GM23338 (cell line): ENCODE measurements at regions not wholly inside any gene's neighbourhood (a gene's known extent, or its start where the extent isn't known, plus 50 kb on each side); places are given as distances from the start of the nearest gene placed in this dataset.

ENCODE experiments used
- ATAC-seq: fragments of 200-7000 bp; cut with Tn5 transposase; 3 replicates; pipeline ENCODE4 v1.9.1; 2020
- DNase-seq: peaks from one replicate; pipeline ENCODE4 v3.0.0-alpha.2; 2015; ENCODE audit warnings: low spot score
- H2AFZ ChIP-seq: fragments of 200-600 bp; sonication (generic); 2 replicates; pipeline ENCODE4 v1.8.0; 2016; ENCODE audit warnings: antibody characterized with exemption, mild to moderate bottlenecking, moderate library complexity
- H3F3A ChIP-seq: fragments of 200-600 bp; sonication (generic); replicated peaks from 2 replicates; pipeline ENCODE4 v1.8.0; 2017; ENCODE audit warnings: antibody characterized with exemption, mixed run types, low read depth
- H3K27ac ChIP-seq: fragments of 200-600 bp; sonication (generic); 2 replicates; pipeline ENCODE4 v1.6.1; 2016; ENCODE audit warnings: low read depth
- H3K27me3 ChIP-seq: fragments of 200-600 bp; sonication (generic); 2 replicates; pipeline ENCODE4 v1.8.0; 2016; ENCODE audit warnings: mild to moderate bottlenecking, mixed run types, moderate library complexity; ENCODE audit not compliant: insufficient read depth
- H3K36me3 ChIP-seq: fragments of 200-600 bp; sonication (generic); 2 replicates; pipeline ENCODE4 v1.8.0; 2016; ENCODE audit warnings: mild to moderate bottlenecking; ENCODE audit not compliant: insufficient read depth
- H3K4me1 ChIP-seq: fragments of 200-600 bp; sonication (generic); 2 replicates; pipeline ENCODE4 v1.8.0; 2016; ENCODE audit warnings: mild to moderate bottlenecking, moderate library complexity; ENCODE audit not compliant: insufficient read depth
- H3K4me2 ChIP-seq: fragments of 200-600 bp; sonication (generic); 2 replicates; pipeline ENCODE4 v1.7.1; 2017; ENCODE audit warnings: mixed run types
- H3K4me3 ChIP-seq: fragments of 200-600 bp; sonication (generic); 2 replicates; pipeline ENCODE4 v1.6.1; 2016; ENCODE audit warnings: mixed run types
- H3K79me2 ChIP-seq: fragments of 200-600 bp; sonication (generic); replicated peaks from 2 replicates; pipeline ENCODE4 v1.8.0; 2017; ENCODE audit warnings: mild to moderate bottlenecking; ENCODE audit not compliant: insufficient read depth
- H3K9me2 ChIP-seq: fragments of 200-600 bp; sonication (generic); 2 replicates; pipeline ENCODE4 v1.8.0; 2017; ENCODE audit not compliant: insufficient read depth
- H4K20me1 ChIP-seq: fragments of 200-600 bp; sonication (generic); replicated peaks from 2 replicates; pipeline ENCODE4 v1.8.0; 2017; ENCODE audit warnings: mild to moderate bottlenecking; ENCODE audit not compliant: insufficient read depth
- H3K27ac Mint-ChIP-seq: 2 replicates; pipeline ENCODE4 v1.8.0; 2020; ENCODE audit warnings: inconsistent platforms, mild to moderate bottlenecking, moderate library complexity, mixed read lengths
- H3K27me3 Mint-ChIP-seq: 3 replicates; pipeline ENCODE4 v1.8.0; 2022; ENCODE audit warnings: low read depth, mild to moderate bottlenecking, moderate library complexity, mixed read lengths, inconsistent platforms; ENCODE audit not compliant: insufficient read depth, poor library complexity
- H3K36me3 Mint-ChIP-seq: 3 replicates; pipeline ENCODE4 v1.8.0; 2021; ENCODE audit warnings: low read depth, mild to moderate bottlenecking, inconsistent platforms, moderate library complexity, mixed read lengths
- H3K4me1 Mint-ChIP-seq: 3 replicates; pipeline ENCODE4 v1.8.0; 2020; ENCODE audit warnings: mild to moderate bottlenecking, inconsistent platforms, mixed read lengths
- H3K4me3 Mint-ChIP-seq: 3 replicates; pipeline ENCODE4 v1.8.0; 2021; ENCODE audit warnings: moderate library complexity, mild to moderate bottlenecking, inconsistent platforms, mixed read lengths
- H3K9me3 Mint-ChIP-seq: 3 replicates; pipeline ENCODE4 v1.8.0; 2020; ENCODE audit warnings: moderate library complexity, mild to moderate bottlenecking, inconsistent platforms, mixed read lengths
- CTCF ChIP-seq, 2 experiments: fragments of 200-600 bp in 1 of 2; sonication (generic) in 1 of 2; conservative IDR thresholded peaks; 2 replicates each; pipeline versions ENCODE4 v1.5.1 to v1.6.1; 2016 to 2017; ENCODE audit warnings: antibody characterized with exemption in 2 of 2, low read depth in 2 of 2, mild to moderate bottlenecking in 2 of 2, moderate library complexity in 1 of 2
- EZH2 ChIP-seq: fragments of 200-600 bp; sonication (generic); IDR thresholded peaks from one replicate; pipeline ENCODE4 v1.8.0; 2017; ENCODE audit warnings: antibody characterized with exemption, mild to moderate bottlenecking, low read depth; ENCODE audit not compliant: unreplicated experiment
- EZH2phosphoT487 ChIP-seq: fragments of 200-600 bp; sonication (generic); IDR thresholded peaks from one replicate; pipeline ENCODE4 v1.8.1; 2018; ENCODE audit warnings: antibody characterized with exemption; ENCODE audit not compliant: unreplicated experiment
- JUNB ChIP-seq: IDR thresholded peaks from one replicate; pipeline ENCODE4 v1.6.1; 2016; ENCODE audit warnings: antibody characterized with exemption; ENCODE audit not compliant: unreplicated experiment
- NANOG ChIP-seq: IDR thresholded peaks from 2 replicates; pipeline ENCODE4 v1.6.1; 2016; ENCODE audit warnings: antibody characterized with exemption, borderline replicate concordance
- REST ChIP-seq: IDR thresholded peaks from one replicate; pipeline ENCODE4 v1.6.1; 2018; ENCODE audit warnings: antibody characterized with exemption; ENCODE audit not compliant: unreplicated experiment
- STAT1 ChIP-seq: IDR thresholded peaks from one replicate; pipeline ENCODE4 v1.6.1; 2016; ENCODE audit warnings: antibody characterized with exemption; ENCODE audit not compliant: unreplicated experiment

- H3K27ac Mint-ChIP-seq = no peak overlapping the region
- no peak overlapping the region for H3K4me3 Mint-ChIP-seq
- DNase-seq = peak; percentile 70
These were observed 81.4 kb upstream of the ANKRD55 start for GRCh38 chr5:56314529-56314928.

GRCh38 chr5:56313596-56313995 is 80.5 kb upstream of the ANKRD55 start:
- Histone ChIP-seq H3K36me3 (no peaks in the 10 kb centered on the region), H4K20me1 (no peaks in the 10 kb centered on the region), H3K4me2 (no peak overlapping the region), H3K27ac (no peak overlapping the region), H3K4me1 (peaks cover 13% of the 10 kb centered on the region), H3K4me3 (no peak overlapping the region), H3F3A (no peaks in the 10 kb centered on the region), H3K27me3 (no peaks in the 10 kb centered on the region), H2AFZ (no peak overlapping the region), H3K79me2 (no peaks in the 10 kb centered on the region), H3K9me2 (0 out of 2 replicates have a peak, but pooled peaks cover 3% of the 10 kb centered on the region)
- Mint-ChIP-seq H3K4me1 (peaks cover 5% of the 10 kb centered on the region; the same call in 2 of the 3 replicates), H3K9me3 (no peaks in the 10 kb centered on the region), H3K36me3 (no peaks in the 10 kb centered on the region), H3K4me3 (no peak overlapping the region), H3K27me3 (no peaks in the 10 kb centered on the region), H3K27ac (no peak overlapping the region)
- DNase-seq (no peak), ATAC-seq (no peak)
- TF ChIP-seq STAT1 = no peak
- TF ChIP-seq REST = no peak
- no peak for TF ChIP-seq CTCF (conservative IDR thresholded peaks at IDR 0.05; ENCODE audit: low read depth in 2 of 2)
- no peak for TF ChIP-seq EZH2phosphoT487
- no peak for TF ChIP-seq NANOG
- TF ChIP-seq JUNB = no peak

More at GRCh38 chr5:56314529-56314928, 81.4 kb upstream of the ANKRD55 start:
- Mint-ChIP-seq H3K27me3 (peaks cover under 1% of the 10 kb centered on the region), H3K36me3 (no peaks in the 10 kb centered on the region), H3K9me3 (no peaks in the 10 kb centered on the region), H3K4me1 (peaks cover 5% of the 10 kb centered on the region; the same call in 2 of the 3 replicates)
- Histone ChIP-seq H3F3A (no peaks in the 10 kb centered on the region), H3K79me2 (no peaks in the 10 kb centered on the region), H4K20me1 (no peaks in the 10 kb centered on the region), H3K36me3 (no peaks in the 10 kb centered on the region), H3K4me2 (no peak overlapping the region), H3K4me3 (no peak overlapping the region), H2AFZ (peak overlapping the region; percentile 92), H3K4me1 (peaks cover 13% of the 10 kb centered on the region), H3K27ac (no peak overlapping the region), H3K27me3 (no peaks in the 10 kb centered on the region), H3K9me2 (0 out of 2 replicates have a peak, but pooled peaks cover 3% of the 10 kb centered on the region)
- TF ChIP-seq EZH2 (no peak), CTCF (conservative IDR thresholded peaks at IDR 0.05; ENCODE audit: low read depth in 2 of 2) (peak; percentile 69 to 71)
- ATAC-seq = peak; percentile 97
